HepG2 (cell line): ENCODE measurements at regions not wholly inside any gene's neighbourhood (a gene's known extent, or its start where the extent isn't known, plus 50 kb on each side); places are given as distances from the start of the nearest gene placed in this dataset.

Experiments
- ATAC-seq: fragments of 200-7000 bp; cut with Tn5 transposase; 3 replicates; pipeline ENCODE4 v1.9.1; 2020; ENCODE audit warnings: mild to moderate bottlenecking, moderate library complexity
- BruUV-seq: library from RNA; stranded (reverse); fragments of 400-500 nt; replicated peaks from 2 replicates; lab custom pipeline; 2021; lab: Mats Ljungman, UMichigan
- CTCF ChIA-PET: fragments of 300-600 bp; formaldehyde crosslinking; extraction: SDS; loops from one replicate; lab custom pipeline; 2021; ENCODE audit warnings: low total read pairs, inconsistent platforms, low intra/inter-chr PET ratio; lab: Yijun Ruan, JAX
- POLR2A ChIA-PET: fragments of 350-600 bp; sonication (Branson Sonifier 250); formaldehyde crosslinking; loops from one replicate; lab custom pipeline; 2020; ENCODE audit warnings: antibody characterized with exemption, inconsistent platforms; lab: Yijun Ruan, JAX
- DNase-seq: peaks from one replicate; pipeline ENCODE4 v3.0.0-alpha.2; 2015; ENCODE audit warnings: low spot score
- FAIRE-seq: peaks from 3 replicates; lab custom pipeline; 2011; peaks lifted over from hg19 to GRCh38; lab: Jason Lieb, UNC
- H2AFZ ChIP-seq: one replicate; pipeline ENCODE4 v1.6.1; 2011; ENCODE audit warnings: low read length, inconsistent platforms
- H3K27ac ChIP-seq: fragments of 300-600 bp; 3 replicates; pipeline ENCODE4 v1.8.0; 2011; ENCODE audit warnings: mixed run types, mild to moderate bottlenecking, mixed read lengths, low read length, inconsistent platforms; ENCODE audit not compliant: insufficient read depth; ENCODE audit errors: extremely low read length
- H3K27me3 ChIP-seq, 2 experiments: fragments of 200-600 bp in 1 of 2; 2 replicates in 1 of 2; 3 replicates in 1 of 2; pipeline versions ENCODE4 v1.6.0 to v1.8.0; 2011; ENCODE audit warnings: low read length in 2 of 2, mild to moderate bottlenecking in 2 of 2, moderate library complexity in 2 of 2, inconsistent platforms in 1 of 2; ENCODE audit not compliant: insufficient read depth in 2 of 2, control insufficient read depth in 1 of 2
- H3K36me3 ChIP-seq, 2 experiments: fragments of 200-600 bp in 1 of 2; replicated peaks in 1 of 2; 2 replicates in 1 of 2; 3 replicates in 1 of 2; pipeline versions ENCODE4 v1.5.1 to v1.8.0; 2011; ENCODE audit warnings: low read length in 2 of 2, inconsistent platforms in 1 of 2; ENCODE audit not compliant: insufficient read depth in 2 of 2, control insufficient read depth in 1 of 2
- H3K4me1 ChIP-seq: 2 replicates; pipeline ENCODE4 v1.5.1; 2012; ENCODE audit warnings: low read length, inconsistent platforms; ENCODE audit not compliant: insufficient read depth
- H3K4me2 ChIP-seq: 2 replicates; pipeline ENCODE4 v1.6.0; 2011; ENCODE audit warnings: low read depth, low read length, inconsistent platforms
- H3K4me3 ChIP-seq, 3 experiments: fragments of 200-600 bp in 1 of 3; sonication (generic), shearing (Covaris generic) in 1 of 3; replicated peaks in 1 of 3; 2 replicates each; pipeline ENCODE4 v1.5.1; 2011 to 2016; ENCODE audit warnings: low read length in 3 of 3, inconsistent platforms in 2 of 3, low read depth in 2 of 3, mild to moderate bottlenecking in 2 of 3, control low read depth in 1 of 3, mixed read lengths in 1 of 3; ENCODE audit not compliant: insufficient read depth in 1 of 3
- H3K79me2 ChIP-seq: one replicate; pipeline ENCODE4 v1.6.1; 2011; ENCODE audit warnings: low read length, inconsistent platforms; ENCODE audit not compliant: insufficient read depth
- H3K9ac ChIP-seq: 2 replicates; pipeline ENCODE4 v1.6.0; 2011; ENCODE audit warnings: mild to moderate bottlenecking, low read depth, low read length, inconsistent platforms; ENCODE audit not compliant: insufficient read depth
- H3K9me3 ChIP-seq: 2 replicates; pipeline ENCODE4 v1.5.1; 2012; ENCODE audit warnings: mild to moderate bottlenecking, low read length
- H4K20me1 ChIP-seq: 2 replicates; pipeline ENCODE4 v1.6.0; 2011; ENCODE audit warnings: inconsistent platforms, mild to moderate bottlenecking, low read length, moderate library complexity; ENCODE audit not compliant: insufficient read depth
- ARNT ChIP-seq: fragments of 450-650 bp; IDR thresholded peaks from 2 replicates; pipeline ENCODE4 v1.6.1; 2017
- ATF7 ChIP-seq, 2 experiments: fragments of 450-650 bp in 1 of 2; sonication (generic) in 1 of 2; formaldehyde crosslinking in 1 of 2; IDR thresholded peaks; 2 replicates each; pipeline versions ENCODE4 v1.4.0 to v1.6.1; 2016 to 2020; ENCODE audit warnings: antibody characterized with exemption in 1 of 2, mild to moderate bottlenecking in 1 of 2, missing genetic modification reagents in 1 of 2
- FOXK2 ChIP-seq: fragments of 450-650 bp; IDR thresholded peaks from 2 replicates; pipeline ENCODE4 v1.6.1; 2016
- MED1 ChIP-seq: sonication (generic); formaldehyde crosslinking; IDR thresholded peaks from 2 replicates; pipeline ENCODE4 v1.4.0; 2020; ENCODE audit warnings: missing genetic modification reagents
- ZBTB7A ChIP-seq: sonication (generic); formaldehyde crosslinking; IDR thresholded peaks from 2 replicates; pipeline ENCODE4 v1.8.0; 2022; ENCODE audit warnings: mild to moderate bottlenecking, missing genetic modification reagents
- ZNF333 ChIP-seq: sonication (generic); formaldehyde crosslinking; IDR thresholded peaks from 2 replicates; pipeline ENCODE4 v1.4.0; 2020; ENCODE audit warnings: mild to moderate bottlenecking, missing genetic modification reagents, borderline replicate concordance
- ZNF552 ChIP-seq: sonication (generic); formaldehyde crosslinking; IDR thresholded peaks from 2 replicates; pipeline ENCODE4 v1.9.0; 2022; ENCODE audit warnings: missing genetic modification reagents, mild to moderate bottlenecking, borderline replicate concordance
- ZNF660 ChIP-seq: sonication (generic); formaldehyde crosslinking; IDR thresholded peaks from 2 replicates; pipeline ENCODE4 v1.5.1; 2020; ENCODE audit warnings: mild to moderate bottlenecking, low read depth, missing genetic modification reagents, borderline replicate concordance
- ZNF792 ChIP-seq: IDR thresholded peaks from 2 replicates; pipeline ENCODE4 v1.6.1; 2016
- WGBS: methylation state at CpG from one replicate; pipeline ENCODE4 v1.1.6; 2017; ENCODE audit warnings: low lambda C conversion rate; 5-methylcytosine and 5-hydroxymethylcytosine counted together
- in situ Hi-C: cut with HindIII; loops from 2 replicates; pipeline ENCODE4 v1.10.0; 2017; ENCODE audit warnings: low pct_unique_long_range_greater_than_20kb; ENCODE audit not compliant: extremely low pct_ligation_motif_present
- intact Hi-C: fragments of 100-400 bp; cut with micrococcal nuclease; formaldehyde crosslinking; loops from one replicate; pipeline ENCODE4 v1.10.0; 2022; ENCODE audit not compliant: unreplicated experiment
- TF ChIP-seq, protein P1 (sequence below): sonication (generic); formaldehyde crosslinking; IDR thresholded peaks from 2 replicates; pipeline ENCODE4 v1.4.0; 2020; ENCODE audit warnings: missing genetic modification reagents, borderline replicate concordance
- TF ChIP-seq, protein P2 (sequence below): sonication (generic); formaldehyde crosslinking; IDR thresholded peaks from 2 replicates; pipeline ENCODE4 v1.5.0; 2020; ENCODE audit warnings: missing genetic modification reagents, mild to moderate bottlenecking, borderline replicate concordance
- TF ChIP-seq, protein P3 (sequence below): sonication (generic); formaldehyde crosslinking; IDR thresholded peaks from 2 replicates; pipeline ENCODE4 v1.9.0; 2021; ENCODE audit warnings: missing genetic modification reagents, mild to moderate bottlenecking, borderline replicate concordance

DNA sequence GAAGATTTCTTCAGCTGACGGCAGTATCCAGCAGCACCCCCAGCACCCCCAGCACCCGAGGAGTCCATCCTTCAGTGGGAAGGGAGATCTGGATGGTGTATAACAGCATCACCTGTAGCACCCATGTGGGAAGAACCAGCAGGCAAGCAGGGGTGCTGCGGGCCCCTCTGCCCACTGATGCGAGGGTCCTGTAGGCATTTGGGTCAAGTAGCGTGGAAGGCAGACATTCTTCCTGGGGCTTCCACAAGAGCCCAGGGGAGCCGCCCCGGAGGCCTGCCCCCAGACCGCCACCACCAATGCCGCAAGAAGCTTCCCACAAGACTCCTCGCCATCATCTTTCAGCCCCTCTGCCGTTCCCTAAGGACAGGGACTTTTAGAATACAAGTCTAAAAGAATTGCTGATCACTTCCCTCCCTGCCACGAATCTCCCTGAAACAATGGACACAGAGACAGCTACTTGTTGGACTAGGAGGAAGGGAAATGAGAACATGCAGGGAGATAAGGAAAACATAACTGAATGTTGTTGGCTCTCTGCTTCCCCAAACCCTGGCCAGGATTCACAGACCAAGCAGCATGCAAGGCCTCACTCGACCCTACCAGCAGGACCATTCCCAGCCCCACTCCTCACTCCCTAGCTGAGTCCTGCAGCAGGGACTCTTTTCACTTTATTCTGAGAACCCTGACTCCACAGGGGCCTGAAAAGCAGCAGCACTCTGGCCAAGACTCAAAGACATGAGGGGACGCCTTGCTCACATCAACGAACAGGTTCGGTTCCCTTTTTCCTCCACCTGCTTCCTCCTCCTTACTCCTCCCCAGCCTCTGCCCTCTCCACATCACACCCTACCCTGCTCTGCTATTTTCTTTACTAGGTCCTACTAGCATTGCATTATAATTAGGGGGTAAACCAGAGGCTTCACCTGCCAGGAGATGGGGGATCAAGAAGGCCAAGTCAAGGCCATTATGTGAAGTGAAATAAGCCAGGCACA lies 164.5 kb downstream of the HERPUD2 start:
- intact Hi-C loops (loop anchor here (10.0 kb wide), 2 partner anchors 94 to 476 kb away; no protein-coding TSS in a partner anchor), in situ Hi-C loops (loop anchor here (5.0 to 25.0 kb wide), 2 partner anchors 103 to 343 kb away; no protein-coding TSS in a partner anchor)
- no peak overlapping the region for H2AFZ ChIP-seq
- no peaks in the 10 kb centered on the region for H3K4me1 ChIP-seq
- ChIA-PET POLR2A (no interaction called here), CTCF (no interaction called here)
- DNase-seq (no peak), FAIRE-seq (no peak), ATAC-seq (no peak)
- WGBS, result 42% methylated on average over 9 of the region's 16 CpGs
- H3K79me2 ChIP-seq, result no peaks in the 10 kb centered on the region
- no peaks in the 10 kb centered on the region for H3K36me3 ChIP-seq
- H3K4me2 ChIP-seq, result no peak overlapping the region
- H3K27ac ChIP-seq, result no peak overlapping the region
- BruUV-seq, result no TSS peak
- no peaks in the 10 kb centered on the region for H4K20me1 ChIP-seq
- H3K9me3 ChIP-seq, result no peaks in the 10 kb centered on the region
- no peak overlapping the region for H3K9ac ChIP-seq
- H3K4me3 ChIP-seq, result no peak overlapping the region
- 0 out of 5 replicates have a peak, but pooled peaks cover 0 to 4% of the 10 kb centered on the region in 2 experiments for H3K27me3 ChIP-seq
- TF ChIP-seq MED1 (CRISPR knock-in tag) (no peak), ZNF552 (no peak), ZBTB7A (no peak), ZNF660 (no peak), ARNT (no peak), ATF7 (IDR thresholded peaks at IDR 0.05) (no peak), ATF7 (CRISPR knock-in tag; IDR thresholded peaks at IDR 0.05) (no peak), ZNF333 (CRISPR knock-in tag) (no peak), ZNF792 (CRISPR knock-in tag) (no peak), FOXK2 (no peak)
- TF ChIP-seq, protein P1, sequence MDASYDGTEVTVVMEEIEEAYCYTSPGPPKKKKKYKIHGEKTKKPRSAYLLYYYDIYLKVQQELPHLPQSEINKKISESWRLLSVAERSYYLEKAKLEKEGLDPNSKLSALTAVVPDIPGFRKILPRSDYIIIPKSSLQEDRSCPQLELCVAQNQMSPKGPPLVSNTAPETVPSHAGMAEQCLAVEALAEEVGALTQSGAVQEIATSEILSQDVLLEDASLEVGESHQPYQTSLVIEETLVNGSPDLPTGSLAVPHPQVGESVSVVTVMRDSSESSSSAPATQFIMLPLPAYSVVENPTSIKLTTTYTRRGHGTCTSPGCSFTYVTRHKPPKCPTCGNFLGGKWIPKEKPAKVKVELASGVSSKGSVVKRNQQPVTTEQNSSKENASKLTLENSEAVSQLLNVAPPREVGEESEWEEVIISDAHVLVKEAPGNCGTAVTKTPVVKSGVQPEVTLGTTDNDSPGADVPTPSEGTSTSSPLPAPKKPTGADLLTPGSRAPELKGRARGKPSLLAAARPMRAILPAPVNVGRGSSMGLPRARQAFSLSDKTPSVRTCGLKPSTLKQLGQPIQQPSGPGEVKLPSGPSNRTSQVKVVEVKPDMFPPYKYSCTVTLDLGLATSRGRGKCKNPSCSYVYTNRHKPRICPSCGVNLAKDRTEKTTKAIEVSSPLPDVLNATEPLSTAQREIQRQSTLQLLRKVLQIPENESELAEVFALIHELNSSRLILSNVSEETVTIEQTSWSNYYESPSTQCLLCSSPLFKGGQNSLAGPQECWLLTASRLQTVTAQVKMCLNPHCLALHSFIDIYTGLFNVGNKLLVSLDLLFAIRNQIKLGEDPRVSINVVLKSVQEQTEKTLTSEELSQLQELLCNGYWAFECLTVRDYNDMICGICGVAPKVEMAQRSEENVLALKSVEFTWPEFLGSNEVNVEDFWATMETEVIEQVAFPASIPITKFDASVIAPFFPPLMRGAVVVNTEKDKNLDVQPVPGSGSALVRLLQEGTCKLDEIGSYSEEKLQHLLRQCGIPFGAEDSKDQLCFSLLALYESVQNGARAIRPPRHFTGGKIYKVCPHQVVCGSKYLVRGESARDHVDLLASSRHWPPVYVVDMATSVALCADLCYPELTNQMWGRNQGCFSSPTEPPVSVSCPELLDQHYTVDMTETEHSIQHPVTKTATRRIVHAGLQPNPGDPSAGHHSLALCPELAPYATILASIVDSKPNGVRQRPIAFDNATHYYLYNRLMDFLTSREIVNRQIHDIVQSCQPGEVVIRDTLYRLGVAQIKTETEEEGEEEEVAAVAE (CRISPR knock-in tag), result no peak
- TF ChIP-seq, protein P2, sequence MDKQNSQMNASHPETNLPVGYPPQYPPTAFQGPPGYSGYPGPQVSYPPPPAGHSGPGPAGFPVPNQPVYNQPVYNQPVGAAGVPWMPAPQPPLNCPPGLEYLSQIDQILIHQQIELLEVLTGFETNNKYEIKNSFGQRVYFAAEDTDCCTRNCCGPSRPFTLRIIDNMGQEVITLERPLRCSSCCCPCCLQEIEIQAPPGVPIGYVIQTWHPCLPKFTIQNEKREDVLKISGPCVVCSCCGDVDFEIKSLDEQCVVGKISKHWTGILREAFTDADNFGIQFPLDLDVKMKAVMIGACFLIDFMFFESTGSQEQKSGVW (CRISPR knock-in tag), result no peak
- TF ChIP-seq, protein P3, sequence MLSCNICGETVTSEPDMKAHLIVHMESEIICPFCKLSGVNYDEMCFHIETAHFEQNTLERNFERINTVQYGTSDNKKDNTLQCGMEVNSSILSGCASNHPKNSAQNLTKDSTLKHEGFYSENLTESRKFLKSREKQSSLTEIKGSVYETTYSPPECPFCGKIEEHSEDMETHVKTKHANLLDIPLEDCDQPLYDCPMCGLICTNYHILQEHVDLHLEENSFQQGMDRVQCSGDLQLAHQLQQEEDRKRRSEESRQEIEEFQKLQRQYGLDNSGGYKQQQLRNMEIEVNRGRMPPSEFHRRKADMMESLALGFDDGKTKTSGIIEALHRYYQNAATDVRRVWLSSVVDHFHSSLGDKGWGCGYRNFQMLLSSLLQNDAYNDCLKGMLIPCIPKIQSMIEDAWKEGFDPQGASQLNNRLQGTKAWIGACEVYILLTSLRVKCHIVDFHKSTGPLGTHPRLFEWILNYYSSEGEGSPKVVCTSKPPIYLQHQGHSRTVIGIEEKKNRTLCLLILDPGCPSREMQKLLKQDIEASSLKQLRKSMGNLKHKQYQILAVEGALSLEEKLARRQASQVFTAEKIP (CRISPR knock-in tag), result no peak
